Mesothelial cell of epicardium (in vitro differentiated cells): ENCODE measurements at regions not wholly inside any gene's neighbourhood (a gene's known extent, or its start where the extent isn't known, plus 50 kb on each side); places are given as distances from the start of the nearest gene placed in this dataset.
A peak's percentile ranks its signal among the peaks of the same experiment; 100 is the strongest.

ENCODE experiments used
- DNase-seq, 2 experiments: peaks; one replicate each; pipeline ENCODE4 v3.0.0; 2021; ENCODE audit warnings: low spot score in 2 of 2; ENCODE audit not compliant: unreplicated experiment in 2 of 2
- H3K27ac Mint-ChIP-seq: 2 replicates; pipeline ENCODE4 v1.8.0; 2021; ENCODE audit warnings: mixed read lengths
- H3K27me3 Mint-ChIP-seq: 2 replicates; pipeline ENCODE4 v1.8.0; 2021; ENCODE audit warnings: low read depth, mixed read lengths
- H3K36me3 Mint-ChIP-seq: 2 replicates; pipeline ENCODE4 v1.8.0; 2021; ENCODE audit warnings: mixed read lengths
- H3K4me1 Mint-ChIP-seq: 2 replicates; pipeline ENCODE4 v1.8.0; 2021; ENCODE audit warnings: mixed read lengths
- H3K4me3 Mint-ChIP-seq: 2 replicates; pipeline ENCODE4 v1.8.0; 2021; ENCODE audit warnings: mild to moderate bottlenecking, moderate library complexity, mixed read lengths
- H3K9me3 Mint-ChIP-seq: 2 replicates; pipeline ENCODE4 v1.8.0; 2021; ENCODE audit warnings: mixed read lengths
- CTCF ChIP-seq: fragments of 200-600 bp; sonication (generic); IDR thresholded peaks from one replicate; pipeline ENCODE4 v1.5.0; 2021; ENCODE audit warnings: antibody characterized with exemption; ENCODE audit not compliant: unreplicated experiment

GRCh38 chr12:94073441-94074051 lies 74.8 kb upstream of the PLXNC1 start:
- no peak for DNase-seq
- no peak overlapping the region for H3K4me3 Mint-ChIP-seq
- no peak overlapping the region for H3K27ac Mint-ChIP-seq

GRCh38 chr12:94074216-94074979 lies 74.0 kb upstream of the PLXNC1 start:
- Mint-ChIP-seq H3K9me3 (peaks cover 2% of the 10 kb centered on the region), H3K4me3 (no peak overlapping the region), H3K4me1 (peaks cover 13% of the 10 kb centered on the region), H3K27me3 (no peaks in the 10 kb centered on the region), H3K36me3 (no peaks in the 10 kb centered on the region), H3K27ac (no peak overlapping the region)
- TF ChIP-seq CTCF, result no peak
- no peak for DNase-seq

More at GRCh38 chr12:94073441-94074051, 74.8 kb upstream of the PLXNC1 start:
- Mint-ChIP-seq H3K36me3 (peaks cover 3% of the 10 kb centered on the region), H3K4me1 (peaks cover 11% of the 10 kb centered on the region), H3K9me3 (peaks cover 10% of the 10 kb centered on the region), H3K27me3 (no peaks in the 10 kb centered on the region)
- TF ChIP-seq CTCF, result no peak

GRCh38 chr12:94074980-94075629 lies 73.3 kb upstream of the PLXNC1 start:
- H3K27me3 Mint-ChIP-seq, result no peaks in the 10 kb centered on the region
- no peaks in the 10 kb centered on the region for H3K36me3 Mint-ChIP-seq
- TF ChIP-seq CTCF, result no peak
- no peak for DNase-seq
- H3K27ac Mint-ChIP-seq, result peak overlapping the region; percentile 11
- H3K9me3 Mint-ChIP-seq, result no peaks in the 10 kb centered on the region
- H3K4me3 Mint-ChIP-seq, result no peak overlapping the region
- H3K4me1 Mint-ChIP-seq, result peaks cover 16% of the 10 kb centered on the region

- no peaks in the 10 kb centered on the region for H3K9me3 Mint-ChIP-seq
- no peak for DNase-seq
- H3K36me3 Mint-ChIP-seq, result no peaks in the 10 kb centered on the region
- peaks cover 19% of the 10 kb centered on the region for H3K4me1 Mint-ChIP-seq
- H3K27me3 Mint-ChIP-seq, result no peaks in the 10 kb centered on the region
- no peak overlapping the region for H3K4me3 Mint-ChIP-seq
- no peak for TF ChIP-seq CTCF
- no peak overlapping the region for H3K27ac Mint-ChIP-seq
Measured at GRCh38 chr12:94077209-94077608, 71.2 kb upstream of the PLXNC1 start.

GRCh38 chr12:94078138-94078723 lies 70.1 kb upstream of the PLXNC1 start:
- Mint-ChIP-seq H3K9me3 (peaks cover under 1% of the 10 kb centered on the region), H3K36me3 (no peaks in the 10 kb centered on the region), H3K27me3 (no peaks in the 10 kb centered on the region), H3K27ac (no peak overlapping the region), H3K4me1 (peaks cover 19% of the 10 kb centered on the region), H3K4me3 (no peak overlapping the region)
- DNase-seq, result no peak
- no peak for TF ChIP-seq CTCF
